ENCODE measurements at regions not wholly inside any gene's neighbourhood (a gene's known extent, or its start where the extent isn't known, plus 50 kb on each side); places are given as distances from the start of the nearest gene placed in this dataset.
"Not testable (repeated sequence)": the region's sequence is repeated elsewhere in the genome, so short reads cannot be mapped to it uniquely, and the experiment has no call there.

- H2BK5ac ChIP-seq (ENCODE audit: low read depth, low read length, poor library complexity, severe bottlenecking): peak overlapping the region; percentile 35
- H4K91ac ChIP-seq (ENCODE audit: low read length): peak overlapping the region; percentile 52
- peak overlapping the region; percentile 92 to 96 for H3K4me3 ChIP-seq (ENCODE audit: insufficient read depth in 1 of 2, low read depth in 1 of 2, low read length in 2 of 2)
- 9% methylated on average over 40 of the region's 44 CpGs for WGBS
- H2BK12ac ChIP-seq (ENCODE audit: low read length in 2 of 2): peak overlapping the region in 1 of 2 experiments; percentile 39
- H3K9me3 ChIP-seq (ENCODE audit: control insufficient read depth, low read length); H3K79me1 ChIP-seq (replicated peaks; ENCODE audit: low read length, poor library complexity, severe bottlenecking); H3K27ac ChIP-seq (ENCODE audit: low read length, poor library complexity, severe bottlenecking); H2AK5ac ChIP-seq (ENCODE audit: low read length, severe bottlenecking); H2BK120ac ChIP-seq (ENCODE audit: low read depth, low read length); H3K27me3 ChIP-seq (ENCODE audit: control insufficient read depth in 1 of 2, insufficient read depth in 1 of 2, low read length in 2 of 2); H3K36me3 ChIP-seq (ENCODE audit: control insufficient read depth in 1 of 2, insufficient read depth in 2 of 2, low read depth in 1 of 2, low read length in 2 of 2); H3K4me1 ChIP-seq (ENCODE audit: control insufficient read depth, insufficient read depth, low read depth, low read length); H2BK15ac ChIP-seq (ENCODE audit: low read depth, poor library complexity, severe bottlenecking): not testable (repeated sequence)
- peak overlapping the region; percentile 62 to 92 for H3K18ac ChIP-seq (ENCODE audit: low read depth in 1 of 2, low read length in 2 of 2)
- H3K14ac ChIP-seq (ENCODE audit: low read length in 2 of 2): peak overlapping the region in 1 of 2 experiments; percentile 73
- peak; percentile 94 for DNase-seq
- peak overlapping the region in 1 of 2 experiments; percentile 93 for H3K23ac ChIP-seq (ENCODE audit: low read length in 2 of 2)
- H4K8ac ChIP-seq (ENCODE audit: low read length): peak overlapping the region; percentile 83
- H3K4ac ChIP-seq (ENCODE audit: low read depth in 1 of 2, low read length in 2 of 2): peak overlapping the region in 1 of 2 experiments; percentile 87
- peak overlapping the region; percentile 100 for H2AFZ ChIP-seq (ENCODE audit: low read depth, low read length)
- H3K4me2 ChIP-seq (ENCODE audit: low read length, poor library complexity, severe bottlenecking): peak overlapping the region; percentile 47
- H3K9ac ChIP-seq (ENCODE audit: low read length): peak overlapping the region; percentile 90
Measured at GRCh38 chr7:65770473-65771225, 102.2 kb upstream of the VKORC1L1 start.

- 95% methylated on average over 17 of the region's 17 CpGs for WGBS
- peak overlapping the region; percentile 46 for H3K4me2 ChIP-seq (ENCODE audit: low read length, poor library complexity, severe bottlenecking)
- not testable (repeated sequence) for H3K27ac ChIP-seq (ENCODE audit: low read length, poor library complexity, severe bottlenecking); DNase-seq; H2AFZ ChIP-seq (ENCODE audit: low read depth, low read length); H3K4me1 ChIP-seq (ENCODE audit: control insufficient read depth, insufficient read depth, low read depth, low read length); H4K91ac ChIP-seq (ENCODE audit: low read length); H3K14ac ChIP-seq (ENCODE audit: low read length in 2 of 2); H2BK5ac ChIP-seq (ENCODE audit: low read depth, low read length, poor library complexity, severe bottlenecking); H3K9me3 ChIP-seq (ENCODE audit: control insufficient read depth, low read length); H3K36me3 ChIP-seq (ENCODE audit: control insufficient read depth in 1 of 2, insufficient read depth in 2 of 2, low read depth in 1 of 2, low read length in 2 of 2); H3K27me3 ChIP-seq (ENCODE audit: control insufficient read depth in 1 of 2, insufficient read depth in 1 of 2, low read length in 2 of 2); H3K79me1 ChIP-seq (replicated peaks; ENCODE audit: low read length, poor library complexity, severe bottlenecking); H3K23ac ChIP-seq (ENCODE audit: low read length in 2 of 2); H2BK15ac ChIP-seq (ENCODE audit: low read depth, poor library complexity, severe bottlenecking); H2BK120ac ChIP-seq (ENCODE audit: low read depth, low read length)
- H3K18ac ChIP-seq (ENCODE audit: low read depth in 1 of 2, low read length in 2 of 2): peak overlapping the region in 1 of 2 experiments; percentile 66
- peak overlapping the region in 1 of 2 experiments; percentile 89 for H3K4ac ChIP-seq (ENCODE audit: low read depth in 1 of 2, low read length in 2 of 2)
- peak overlapping the region; percentile 90 for H3K9ac ChIP-seq (ENCODE audit: low read length)
- peak overlapping the region; percentile 83 for H4K8ac ChIP-seq (ENCODE audit: low read length)
- peak overlapping the region; percentile 70 for H2AK5ac ChIP-seq (ENCODE audit: low read length, severe bottlenecking)
- H2BK12ac ChIP-seq (ENCODE audit: low read length in 2 of 2): peak overlapping the region in 1 of 2 experiments; percentile 39
- peak overlapping the region in 1 of 2 experiments; percentile 92 for H3K4me3 ChIP-seq (ENCODE audit: insufficient read depth in 1 of 2, low read depth in 1 of 2, low read length in 2 of 2)
Measured at GRCh38 chr7:65771226-65771569, 101.7 kb upstream of the VKORC1L1 start.

- H3K9ac ChIP-seq (ENCODE audit: low read length); H2BK12ac ChIP-seq (ENCODE audit: low read length in 2 of 2); H3K9me3 ChIP-seq (ENCODE audit: control insufficient read depth, low read length); H3K4me2 ChIP-seq (ENCODE audit: low read length, poor library complexity, severe bottlenecking); H3K27me3 ChIP-seq (ENCODE audit: control insufficient read depth in 1 of 2, insufficient read depth in 1 of 2, low read length in 2 of 2); H2BK5ac ChIP-seq (ENCODE audit: low read depth, low read length, poor library complexity, severe bottlenecking); H2AK5ac ChIP-seq (ENCODE audit: low read length, severe bottlenecking); DNase-seq; H2BK120ac ChIP-seq (ENCODE audit: low read depth, low read length); H4K8ac ChIP-seq (ENCODE audit: low read length); H3K23ac ChIP-seq (ENCODE audit: low read length in 2 of 2); H3K4ac ChIP-seq (ENCODE audit: low read depth in 1 of 2, low read length in 2 of 2); H3K18ac ChIP-seq (ENCODE audit: low read depth in 1 of 2, low read length in 2 of 2); H3K27ac ChIP-seq (ENCODE audit: low read length, poor library complexity, severe bottlenecking); H3K14ac ChIP-seq (ENCODE audit: low read length in 2 of 2); H3K36me3 ChIP-seq (ENCODE audit: control insufficient read depth in 1 of 2, insufficient read depth in 2 of 2, low read depth in 1 of 2, low read length in 2 of 2); H4K91ac ChIP-seq (ENCODE audit: low read length); H3K4me3 ChIP-seq (ENCODE audit: insufficient read depth in 1 of 2, low read depth in 1 of 2, low read length in 2 of 2); H3K79me1 ChIP-seq (replicated peaks; ENCODE audit: low read length, poor library complexity, severe bottlenecking); H3K4me1 ChIP-seq (ENCODE audit: control insufficient read depth, insufficient read depth, low read depth, low read length); H2AFZ ChIP-seq (ENCODE audit: low read depth, low read length); H2BK15ac ChIP-seq (ENCODE audit: low read depth, poor library complexity, severe bottlenecking): not testable (repeated sequence)
- WGBS: 80% methylated on average over 1 of the region's 6 CpGs
Measured at GRCh38 chr7:65776677-65777076, 96.2 kb upstream of the VKORC1L1 start.

- not testable (repeated sequence) for H3K4me3 ChIP-seq (ENCODE audit: insufficient read depth in 1 of 2, low read depth in 1 of 2, low read length in 2 of 2); H3K4me1 ChIP-seq (ENCODE audit: control insufficient read depth, insufficient read depth, low read depth, low read length); H3K14ac ChIP-seq (ENCODE audit: low read length in 2 of 2); H2BK15ac ChIP-seq (ENCODE audit: low read depth, poor library complexity, severe bottlenecking); H2AK5ac ChIP-seq (ENCODE audit: low read length, severe bottlenecking); H3K18ac ChIP-seq (ENCODE audit: low read depth in 1 of 2, low read length in 2 of 2); H3K79me1 ChIP-seq (replicated peaks; ENCODE audit: low read length, poor library complexity, severe bottlenecking); H4K91ac ChIP-seq (ENCODE audit: low read length); H3K23ac ChIP-seq (ENCODE audit: low read length in 2 of 2); H3K4me2 ChIP-seq (ENCODE audit: low read length, poor library complexity, severe bottlenecking); H3K36me3 ChIP-seq (ENCODE audit: control insufficient read depth in 1 of 2, insufficient read depth in 2 of 2, low read depth in 1 of 2, low read length in 2 of 2); H2BK120ac ChIP-seq (ENCODE audit: low read depth, low read length); H3K27me3 ChIP-seq (ENCODE audit: control insufficient read depth in 1 of 2, insufficient read depth in 1 of 2, low read length in 2 of 2); H3K9me3 ChIP-seq (ENCODE audit: control insufficient read depth, low read length); H3K4ac ChIP-seq (ENCODE audit: low read depth in 1 of 2, low read length in 2 of 2); H3K27ac ChIP-seq (ENCODE audit: low read length, poor library complexity, severe bottlenecking); H3K9ac ChIP-seq (ENCODE audit: low read length); H4K8ac ChIP-seq (ENCODE audit: low read length); H2BK5ac ChIP-seq (ENCODE audit: low read depth, low read length, poor library complexity, severe bottlenecking); H2BK12ac ChIP-seq (ENCODE audit: low read length in 2 of 2); H2AFZ ChIP-seq (ENCODE audit: low read depth, low read length); DNase-seq
- WGBS: 90% methylated on average over 4 of the region's 5 CpGs
Measured at GRCh38 chr7:65789943-65790342, 82.9 kb upstream of the VKORC1L1 start.
